Neural cell (in vitro differentiated cells): ENCODE measurements at regions not wholly inside any gene's neighbourhood (a gene's known extent, or its start where the extent isn't known, plus 50 kb on each side); places are given as distances from the start of the nearest gene placed in this dataset.

ENCODE experiments used
- H2AFZ ChIP-seq: fragments of 200-600, 300-800 bp; sonication (generic), shearing (Covaris generic); 2 replicates; pipeline ENCODE4 v1.6.0; 2014; ENCODE audit warnings: low read depth, mild to moderate bottlenecking, antibody characterized with exemption, low read length, moderate library complexity
- H3F3A ChIP-seq: fragments of 200-600 bp; shearing (Covaris generic); 2 replicates; pipeline ENCODE4 v1.6.1; 2016; ENCODE audit warnings: mild to moderate bottlenecking, moderate library complexity, mixed read lengths, antibody characterized with exemption, low read length; ENCODE audit not compliant: insufficient read depth, poor library complexity, severe bottlenecking
- H3K27ac ChIP-seq: fragments of 200-600, 300-800 bp; sonication (generic), shearing (Covaris generic); 2 replicates; pipeline ENCODE4 v1.5.1; 2014; ENCODE audit warnings: mild to moderate bottlenecking, low read length, moderate library complexity
- H3K27me3 ChIP-seq: fragments of 300-800, 200-600 bp; sonication (generic), shearing (Covaris generic); 2 replicates; pipeline ENCODE4 v1.6.0; 2014; ENCODE audit warnings: mild to moderate bottlenecking, low read depth, low read length, moderate library complexity; ENCODE audit not compliant: insufficient read depth
- H3K36me3 ChIP-seq: fragments of 300-800, 200-600 bp; sonication (generic), shearing (Covaris generic); 2 replicates; pipeline ENCODE4 v1.5.1; 2014; ENCODE audit warnings: mild to moderate bottlenecking, antibody characterized with exemption, low read length, moderate library complexity; ENCODE audit not compliant: insufficient read depth
- H3K4me2 ChIP-seq: fragments of 300-800, 200-600 bp; sonication (generic), shearing (Covaris generic); 2 replicates; pipeline ENCODE4 v1.6.0; 2014; ENCODE audit warnings: mild to moderate bottlenecking, low read length
- H3K4me3 ChIP-seq: fragments of 300-800, 200-600 bp; sonication (generic), shearing (Covaris generic); 2 replicates; pipeline ENCODE4 v1.5.1; 2014; ENCODE audit warnings: mild to moderate bottlenecking, low read length, moderate library complexity
- H3K79me2 ChIP-seq: fragments of 200-600 bp; shearing (Covaris generic); replicated peaks from 2 replicates; pipeline ENCODE4 v1.6.0; 2014; ENCODE audit warnings: mild to moderate bottlenecking, low read length, moderate library complexity; ENCODE audit not compliant: insufficient read depth
- H3K9ac ChIP-seq: fragments of 300-800, 200-600 bp; sonication (generic), shearing (Covaris generic); 2 replicates; pipeline ENCODE4 v1.6.1; 2016; ENCODE audit warnings: mild to moderate bottlenecking, low read length, mixed read lengths
- H3K9me2 ChIP-seq: fragments of 200-600 bp; shearing (Covaris generic); 2 replicates; pipeline ENCODE4 v1.6.1; 2016; ENCODE audit warnings: mild to moderate bottlenecking, low read length, mixed read lengths; ENCODE audit not compliant: insufficient read depth
- H3K9me3 ChIP-seq: fragments of 200-600, 300-800 bp; sonication (generic), shearing (Covaris generic); 2 replicates; pipeline ENCODE4 v1.6.1; 2016; ENCODE audit warnings: mild to moderate bottlenecking, mixed run types, low read length, moderate library complexity, mixed read lengths
- H4K20me1 ChIP-seq: fragments of 200-600 bp; shearing (Covaris generic); 2 replicates; pipeline ENCODE4 v1.6.1; 2016; ENCODE audit warnings: mild to moderate bottlenecking, mixed run types; ENCODE audit not compliant: insufficient read depth
- EP300 ChIP-seq: fragments of 450-650 bp; conservative IDR thresholded peaks from 2 replicates; pipeline ENCODE4 v1.6.1; 2014; ENCODE audit warnings: antibody characterized with exemption, mild to moderate bottlenecking, moderate library complexity; ENCODE audit not compliant: poor library complexity, severe bottlenecking
- EZH2 ChIP-seq: fragments of 200-600, 300-800 bp; shearing (Covaris generic), sonication (generic); IDR thresholded peaks from 2 replicates; pipeline ENCODE4 v1.6.1; 2014; ENCODE audit warnings: antibody characterized with exemption, low read length, borderline replicate concordance, mild to moderate bottlenecking; ENCODE audit not compliant: insufficient read depth, poor library complexity, severe bottlenecking
- MXI1 ChIP-seq: fragments of 450-650 bp; conservative IDR thresholded peaks from 2 replicates; pipeline ENCODE4 v1.6.1; 2014; ENCODE audit warnings: antibody characterized with exemption, mild to moderate bottlenecking; ENCODE audit not compliant: poor library complexity, severe bottlenecking
- POLR2AphosphoS5 ChIP-seq: IDR thresholded peaks from 2 replicates; pipeline ENCODE4 v1.6.1; 2012
- RAD21 ChIP-seq: fragments of 450-650 bp; conservative IDR thresholded peaks from 2 replicates; pipeline ENCODE4 v1.6.1; 2014; ENCODE audit warnings: antibody characterized with exemption, mild to moderate bottlenecking, moderate library complexity
- SMC3 ChIP-seq: fragments of 450-650 bp; conservative IDR thresholded peaks from 2 replicates; pipeline ENCODE4 v1.6.1; 2014; ENCODE audit warnings: antibody characterized with exemption, mild to moderate bottlenecking, moderate library complexity; ENCODE audit not compliant: poor library complexity
- TAF1 ChIP-seq: IDR thresholded peaks from 2 replicates; pipeline ENCODE4 v1.6.1; 2012; ENCODE audit warnings: low read depth
- TF ChIP-seq, protein P1 (sequence below): fragments of 450-650 bp; IDR thresholded peaks from 2 replicates; pipeline ENCODE4 v1.5.1; 2014; ENCODE audit warnings: antibody characterized with exemption, mild to moderate bottlenecking, moderate library complexity; ENCODE audit not compliant: poor library complexity, severe bottlenecking
- TF ChIP-seq, protein P2 (sequence below): IDR thresholded peaks from 2 replicates; pipeline ENCODE4 v1.6.1; 2012; ENCODE audit warnings: borderline replicate concordance

DNA sequence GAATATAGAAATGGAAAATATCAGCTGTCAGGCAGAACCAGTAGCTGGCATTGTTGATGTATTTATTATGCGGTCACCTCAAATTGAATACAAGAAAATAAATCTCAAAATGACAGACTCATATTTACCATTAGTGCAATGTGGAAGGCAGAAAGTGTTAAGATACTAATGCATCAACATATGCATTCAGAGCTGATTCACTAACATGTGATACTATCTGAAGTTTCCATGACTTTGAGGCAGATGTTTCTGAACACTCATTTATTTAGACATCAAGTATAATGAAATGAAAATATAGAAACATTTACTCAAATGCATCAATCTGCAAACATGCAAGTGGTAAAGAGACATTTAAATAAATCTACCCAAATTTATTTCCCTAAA lies 474.2 kb upstream of the SLC10A2 start:
- H3K4me2 ChIP-seq = no peak overlapping the region
- no peak overlapping the region for H3K4me3 ChIP-seq
- no peaks in the 10 kb centered on the region for H4K20me1 ChIP-seq
- no peaks in the 10 kb centered on the region for H3K9me3 ChIP-seq
- no peaks in the 10 kb centered on the region for H3F3A ChIP-seq
- H3K27me3 ChIP-seq = no peaks in the 10 kb centered on the region
- H2AFZ ChIP-seq = no peak overlapping the region
- no peaks in the 10 kb centered on the region for H3K79me2 ChIP-seq
- TF ChIP-seq RAD21 (no peak), TAF1 (no peak), POLR2AphosphoS5 (no peak), SMC3 (no peak), EP300 (no peak), MXI1 (no peak), EZH2 (no peak)
- TF ChIP-seq, protein P1, sequence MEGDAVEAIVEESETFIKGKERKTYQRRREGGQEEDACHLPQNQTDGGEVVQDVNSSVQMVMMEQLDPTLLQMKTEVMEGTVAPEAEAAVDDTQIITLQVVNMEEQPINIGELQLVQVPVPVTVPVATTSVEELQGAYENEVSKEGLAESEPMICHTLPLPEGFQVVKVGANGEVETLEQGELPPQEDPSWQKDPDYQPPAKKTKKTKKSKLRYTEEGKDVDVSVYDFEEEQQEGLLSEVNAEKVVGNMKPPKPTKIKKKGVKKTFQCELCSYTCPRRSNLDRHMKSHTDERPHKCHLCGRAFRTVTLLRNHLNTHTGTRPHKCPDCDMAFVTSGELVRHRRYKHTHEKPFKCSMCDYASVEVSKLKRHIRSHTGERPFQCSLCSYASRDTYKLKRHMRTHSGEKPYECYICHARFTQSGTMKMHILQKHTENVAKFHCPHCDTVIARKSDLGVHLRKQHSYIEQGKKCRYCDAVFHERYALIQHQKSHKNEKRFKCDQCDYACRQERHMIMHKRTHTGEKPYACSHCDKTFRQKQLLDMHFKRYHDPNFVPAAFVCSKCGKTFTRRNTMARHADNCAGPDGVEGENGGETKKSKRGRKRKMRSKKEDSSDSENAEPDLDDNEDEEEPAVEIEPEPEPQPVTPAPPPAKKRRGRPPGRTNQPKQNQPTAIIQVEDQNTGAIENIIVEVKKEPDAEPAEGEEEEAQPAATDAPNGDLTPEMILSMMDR = no peak
- H3K27ac ChIP-seq = no peak overlapping the region
- H3K36me3 ChIP-seq = no peaks in the 10 kb centered on the region
- no peaks in the 10 kb centered on the region for H3K9me2 ChIP-seq
- no peak overlapping the region for H3K9ac ChIP-seq

DNA sequence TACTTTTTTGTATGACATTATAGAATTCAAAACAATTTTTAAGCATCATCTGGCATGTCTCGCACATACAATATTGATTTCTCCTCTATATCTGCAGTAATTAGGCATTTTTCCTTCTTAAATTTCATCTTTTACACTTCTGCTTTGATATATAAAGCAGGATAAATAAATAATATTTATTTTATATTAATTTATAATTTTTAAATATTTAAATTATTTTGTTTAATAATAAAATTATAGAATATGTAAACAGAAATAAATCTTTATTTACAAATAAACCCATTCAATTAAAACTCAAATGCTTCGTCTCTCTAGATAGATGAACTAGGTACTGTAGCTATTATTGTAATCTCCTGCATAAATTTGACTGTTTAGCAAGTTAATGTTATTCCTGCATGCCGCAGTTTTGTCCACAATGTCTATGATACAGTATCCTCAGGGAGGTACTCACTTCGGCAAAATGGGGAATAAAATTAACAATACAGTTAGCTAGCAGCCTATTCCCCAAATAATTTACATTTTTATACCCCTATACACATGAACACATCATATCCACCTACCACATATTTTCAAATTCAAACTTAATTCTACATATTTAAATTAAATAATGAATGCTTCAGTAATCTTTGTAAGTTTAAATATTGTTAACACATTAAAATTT lies 473.6 kb upstream of the SLC10A2 start:
- H2AFZ ChIP-seq = no peak overlapping the region
- no peak overlapping the region for H3K4me3 ChIP-seq
- H3K36me3 ChIP-seq = no peaks in the 10 kb centered on the region
- no peaks in the 10 kb centered on the region for H3K9me2 ChIP-seq
- no peaks in the 10 kb centered on the region for H4K20me1 ChIP-seq
- peak overlapping the region; percentile 38 for H3K4me2 ChIP-seq
- no peaks in the 10 kb centered on the region for H3K9me3 ChIP-seq
- H3K79me2 ChIP-seq = no peaks in the 10 kb centered on the region
- no peak for TF ChIP-seq SMC3
- TF ChIP-seq, protein P1 = no peak
- TF ChIP-seq MXI1 = no peak
- TF ChIP-seq TAF1 = no peak
- no peak for TF ChIP-seq RAD21
- no peak for TF ChIP-seq POLR2AphosphoS5
- no peak for TF ChIP-seq EP300
- TF ChIP-seq, protein P2, sequence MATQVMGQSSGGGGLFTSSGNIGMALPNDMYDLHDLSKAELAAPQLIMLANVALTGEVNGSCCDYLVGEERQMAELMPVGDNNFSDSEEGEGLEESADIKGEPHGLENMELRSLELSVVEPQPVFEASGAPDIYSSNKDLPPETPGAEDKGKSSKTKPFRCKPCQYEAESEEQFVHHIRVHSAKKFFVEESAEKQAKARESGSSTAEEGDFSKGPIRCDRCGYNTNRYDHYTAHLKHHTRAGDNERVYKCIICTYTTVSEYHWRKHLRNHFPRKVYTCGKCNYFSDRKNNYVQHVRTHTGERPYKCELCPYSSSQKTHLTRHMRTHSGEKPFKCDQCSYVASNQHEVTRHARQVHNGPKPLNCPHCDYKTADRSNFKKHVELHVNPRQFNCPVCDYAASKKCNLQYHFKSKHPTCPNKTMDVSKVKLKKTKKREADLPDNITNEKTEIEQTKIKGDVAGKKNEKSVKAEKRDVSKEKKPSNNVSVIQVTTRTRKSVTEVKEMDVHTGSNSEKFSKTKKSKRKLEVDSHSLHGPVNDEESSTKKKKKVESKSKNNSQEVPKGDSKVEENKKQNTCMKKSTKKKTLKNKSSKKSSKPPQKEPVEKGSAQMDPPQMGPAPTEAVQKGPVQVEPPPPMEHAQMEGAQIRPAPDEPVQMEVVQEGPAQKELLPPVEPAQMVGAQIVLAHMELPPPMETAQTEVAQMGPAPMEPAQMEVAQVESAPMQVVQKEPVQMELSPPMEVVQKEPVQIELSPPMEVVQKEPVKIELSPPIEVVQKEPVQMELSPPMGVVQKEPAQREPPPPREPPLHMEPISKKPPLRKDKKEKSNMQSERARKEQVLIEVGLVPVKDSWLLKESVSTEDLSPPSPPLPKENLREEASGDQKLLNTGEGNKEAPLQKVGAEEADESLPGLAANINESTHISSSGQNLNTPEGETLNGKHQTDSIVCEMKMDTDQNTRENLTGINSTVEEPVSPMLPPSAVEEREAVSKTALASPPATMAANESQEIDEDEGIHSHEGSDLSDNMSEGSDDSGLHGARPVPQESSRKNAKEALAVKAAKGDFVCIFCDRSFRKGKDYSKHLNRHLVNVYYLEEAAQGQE = no peak
- TF ChIP-seq EZH2 = no peak
- no peak overlapping the region for H3K9ac ChIP-seq
- no peaks in the 10 kb centered on the region for H3F3A ChIP-seq
- no peaks in the 10 kb centered on the region for H3K27me3 ChIP-seq
- peak overlapping the region; percentile 11 for H3K27ac ChIP-seq
